Transverse colon (tissue), 4 donors: ENCODE measurements at regions not wholly inside any gene's neighbourhood (a gene's known extent, or its start where the extent isn't known, plus 50 kb on each side); places are given as distances from the start of the nearest gene placed in this dataset.
A peak's percentile ranks its signal among the peaks of the same experiment; 100 is the strongest.
"Not testable (repeated sequence)": the region's sequence is repeated elsewhere in the genome, so short reads cannot be mapped to it uniquely, and the experiment has no call there.

Source experiments
- DNase-seq: peaks from one replicate; pipeline ENCODE4 v3.0.0-alpha.2; 2019
- H3K27ac ChIP-seq, 4 donors: fragments of 200-600 bp; sonication (generic); 2 replicates each; pipeline ENCODE4 v1.5.1; 2016 to 2018; ENCODE audit warnings: inconsistent platforms in 4 of 4
- H3K27me3 ChIP-seq: fragments of 200-600 bp; sonication (generic); 2 replicates; pipeline ENCODE4 v1.5.1; 2017; ENCODE audit warnings: inconsistent platforms
- H3K36me3 ChIP-seq, 4 donors: fragments of 200-600 bp; sonication (generic); 2 replicates each; pipeline ENCODE4 v1.5.1; 2017 to 2019; ENCODE audit warnings: inconsistent platforms in 4 of 4
- H3K4me1 ChIP-seq, 4 donors: fragments of 200-600 bp; sonication (generic); 2 replicates each; pipeline ENCODE4 v1.5.1; 2017 to 2020; ENCODE audit warnings: inconsistent platforms in 4 of 4
- H3K4me3 ChIP-seq, 4 donors: fragments of 200-600 bp; sonication (generic); 1 replicate in 1 of 4; 2 replicates in 3 of 4; pipeline versions ENCODE4 v1.5.1 to v1.6.1; 2017 to 2019; ENCODE audit warnings: inconsistent platforms in 4 of 4
- H3K9me3 ChIP-seq, 2 donors: fragments of 200-600 bp; sonication (generic); 2 replicates each; pipeline ENCODE4 v1.5.1; 2017 to 2019; ENCODE audit warnings: inconsistent platforms in 2 of 2
- WGBS, 2 donors: methylation state at CpG; one replicate each; pipeline ENCODE4 v1.1.5; 2018; ENCODE audit warnings: low coverage in 1 of 2; 5-methylcytosine and 5-hydroxymethylcytosine counted together
- in situ Hi-C, 4 donors: fragments of 200-750 bp; cut with MboI; loops; one replicate each; pipeline versions ENCODE4 v1.15.0 to v1.15.1; 2017; ENCODE audit warnings: low sequenced_read_pairs in 3 of 4, low pct_ligation_motif_present in 1 of 4, low pct_unique_long_range_greater_than_20kb in 1 of 4
- intact Hi-C: fragments of 100-400 bp; cut with DNase I; formaldehyde crosslinking; loops from one replicate; pipeline ENCODE4 v1.15.1; 2023; ENCODE audit warnings: low total_unique reads

DNA sequence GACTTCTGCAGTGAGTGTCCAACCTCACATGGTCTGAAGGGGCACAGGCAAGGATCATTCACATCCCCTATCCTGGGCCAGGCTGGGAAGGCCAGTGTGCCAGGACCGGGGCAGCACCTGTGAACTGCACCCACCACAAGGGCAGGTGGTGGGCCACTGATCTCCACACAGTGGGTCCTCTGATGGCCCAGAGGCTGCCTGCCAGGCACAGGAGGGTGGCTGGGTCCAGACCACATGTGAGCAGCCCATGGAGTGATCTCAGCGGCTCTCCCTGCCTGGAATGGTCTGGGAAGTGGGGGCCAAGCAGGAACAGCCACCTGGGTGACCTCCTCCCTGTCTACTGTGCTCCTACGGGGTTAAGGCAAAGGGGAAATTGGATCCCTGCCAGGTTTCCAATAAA, 508.5 kb downstream of the FOXD4L4 start:
- H3K36me3 ChIP-seq, intact Hi-C loops, in situ Hi-C loops, DNase-seq, H3K9me3 ChIP-seq, H3K27me3 ChIP-seq, H3K4me1 ChIP-seq, H3K27ac ChIP-seq, H3K4me3 ChIP-seq: not testable (repeated sequence)
- WGBS, 2 donors: no CpG with 5 or more reads among the region's 3 CpGs

DNA sequence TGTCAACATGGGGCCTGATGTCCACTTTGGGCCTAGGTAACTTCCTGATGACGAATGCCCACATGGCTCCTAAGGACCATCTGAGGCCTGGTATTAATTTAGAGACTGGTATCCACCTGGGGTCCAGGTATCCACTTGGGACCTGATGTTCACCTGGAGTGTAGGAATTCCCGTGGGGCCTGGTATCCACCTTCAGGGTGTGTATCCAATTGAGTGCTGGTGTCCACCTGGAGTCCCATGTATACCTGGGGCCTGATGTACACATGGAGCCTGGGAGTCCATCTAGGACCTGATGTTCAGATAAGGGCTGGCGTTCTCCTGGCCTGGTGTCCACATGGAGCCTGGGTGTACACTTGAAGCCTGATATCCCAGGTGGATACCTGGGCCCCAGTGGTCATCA, 520.6 kb downstream of the FOXD4L4 start:
- in situ Hi-C loops: not testable (repeated sequence)

DNA sequence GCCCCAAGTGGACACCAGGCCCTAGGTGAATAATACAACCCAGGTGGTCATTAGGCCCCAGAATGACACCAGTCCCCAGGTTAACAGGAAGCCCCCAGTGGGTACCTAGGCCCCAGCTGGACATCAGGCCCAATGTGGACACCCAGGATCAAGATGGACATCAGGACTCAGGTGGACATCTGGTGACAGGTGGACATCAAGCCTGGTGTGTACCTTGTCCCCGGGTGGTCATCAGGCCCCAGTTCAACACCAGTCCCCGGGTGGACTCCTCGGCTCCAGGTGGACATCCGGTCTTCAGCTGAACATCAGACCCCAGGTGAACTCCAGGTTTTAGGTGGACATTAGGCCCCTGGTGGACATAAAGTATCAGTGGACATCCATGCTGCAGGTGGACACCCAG, 524.6 kb downstream of the FOXD4L4 start:
- H3K4me3 ChIP-seq, DNase-seq, H3K27ac ChIP-seq, in situ Hi-C loops, H3K4me1 ChIP-seq, intact Hi-C loops, H3K9me3 ChIP-seq, H3K27me3 ChIP-seq, H3K36me3 ChIP-seq: not testable (repeated sequence)
- WGBS, 2 donors: 80% methylated on average over 1 of the region's 4 CpGs; no CpG with 5 or more reads in 1 of the 2 donors

More for the DNA sequence above, 520.6 kb downstream of the FOXD4L4 start:
- H3K27ac ChIP-seq, H3K4me3 ChIP-seq, H3K36me3 ChIP-seq, H3K9me3 ChIP-seq, H3K4me1 ChIP-seq, DNase-seq, H3K27me3 ChIP-seq, intact Hi-C loops: not testable (repeated sequence)
- no CpG with 5 or more reads among the region's 3 CpGs for WGBS, 2 donors

DNA sequence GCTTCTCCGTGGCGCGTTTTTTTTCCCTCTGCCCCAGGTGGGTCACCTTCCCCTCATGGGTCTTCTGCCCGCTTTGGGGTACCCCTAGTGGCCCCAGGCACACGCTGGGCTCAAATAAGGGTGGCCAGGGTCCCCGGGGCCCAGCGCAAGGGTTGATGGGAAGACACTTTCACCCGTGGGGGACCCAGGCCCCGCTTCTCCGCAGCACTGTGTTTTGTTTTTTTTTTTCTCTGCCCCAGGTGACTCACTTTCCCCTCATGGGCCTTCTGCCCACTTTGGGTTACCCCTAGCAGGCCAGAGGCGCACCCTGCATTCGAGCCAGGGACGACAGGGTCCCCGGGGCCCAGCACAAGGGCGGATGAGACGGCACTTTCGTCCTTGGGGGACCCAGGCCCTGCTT, 526.7 kb downstream of the FOXD4L4 start:
- DNase-seq, in situ Hi-C loops: not testable (repeated sequence)

DNA sequence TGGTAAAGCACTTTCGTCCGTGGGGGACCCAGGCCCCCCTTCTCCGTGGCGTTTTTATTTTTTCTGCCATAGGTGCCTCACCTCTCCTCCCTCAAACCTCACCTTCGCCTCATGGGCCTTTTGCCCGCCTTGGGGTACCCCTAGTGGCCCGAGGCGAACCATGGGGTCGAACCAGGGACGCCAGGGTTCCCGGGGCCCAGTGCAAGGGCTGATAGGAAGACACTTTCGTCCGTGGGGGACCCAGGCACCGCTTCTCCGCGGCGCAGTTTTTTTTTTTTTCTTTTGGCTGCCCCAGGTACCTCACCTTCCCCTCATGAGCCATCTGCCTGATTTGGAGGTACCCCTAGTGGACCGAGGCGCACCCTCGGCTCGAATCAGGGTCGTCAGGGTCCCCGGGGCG, 527.8 kb downstream of the FOXD4L4 start:
- H3K27ac ChIP-seq, in situ Hi-C loops, H3K4me3 ChIP-seq, DNase-seq, intact Hi-C loops, H3K9me3 ChIP-seq, H3K27me3 ChIP-seq, H3K4me1 ChIP-seq, H3K36me3 ChIP-seq: not testable (repeated sequence)
- WGBS, 2 donors: 67 to 96% methylated on average over 1 to 18 of the region's 24 CpGs

More for the DNA sequence above, 526.7 kb downstream of the FOXD4L4 start:
- H3K9me3 ChIP-seq, H3K36me3 ChIP-seq, H3K27ac ChIP-seq, H3K4me3 ChIP-seq, intact Hi-C loops, H3K4me1 ChIP-seq, H3K27me3 ChIP-seq: not testable (repeated sequence)
- 89 to 96% methylated on average over 8 to 17 of the region's 17 CpGs for WGBS, 2 donors

DNA sequence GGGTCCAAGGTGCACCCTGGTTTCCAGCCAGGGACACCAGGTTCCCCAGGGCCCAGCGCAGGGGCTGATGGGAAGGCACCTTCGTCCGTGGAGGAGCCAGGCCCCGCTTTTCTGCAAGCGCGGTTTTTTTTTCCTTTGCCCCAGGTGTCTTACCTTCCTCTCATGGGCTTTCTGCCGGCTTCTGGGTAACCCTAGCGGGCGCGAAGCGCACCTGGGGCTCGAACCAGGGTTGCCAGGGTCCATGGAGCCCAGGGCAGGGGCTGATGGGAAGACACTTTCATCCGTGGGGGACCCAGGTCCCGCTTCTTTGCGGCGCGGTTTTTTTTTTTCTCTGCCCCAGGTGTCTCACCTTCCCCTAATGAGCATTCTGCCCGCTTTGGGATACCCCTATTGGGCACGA, 529.3 kb downstream of the FOXD4L4 start:
- 61% methylated on average over 13 of the region's 19 CpGs; no CpG with 5 or more reads in 1 of the 2 donors for WGBS, 2 donors
- DNase-seq, H3K27me3 ChIP-seq, H3K9me3 ChIP-seq, intact Hi-C loops, H3K36me3 ChIP-seq, in situ Hi-C loops, H3K4me1 ChIP-seq: not testable (repeated sequence)
- H3K27ac ChIP-seq: peak overlapping the region in 1 of 4 donors; percentile 48
- H3K4me3 ChIP-seq: peak overlapping the region in 1 of 4 donors; percentile 49

DNA sequence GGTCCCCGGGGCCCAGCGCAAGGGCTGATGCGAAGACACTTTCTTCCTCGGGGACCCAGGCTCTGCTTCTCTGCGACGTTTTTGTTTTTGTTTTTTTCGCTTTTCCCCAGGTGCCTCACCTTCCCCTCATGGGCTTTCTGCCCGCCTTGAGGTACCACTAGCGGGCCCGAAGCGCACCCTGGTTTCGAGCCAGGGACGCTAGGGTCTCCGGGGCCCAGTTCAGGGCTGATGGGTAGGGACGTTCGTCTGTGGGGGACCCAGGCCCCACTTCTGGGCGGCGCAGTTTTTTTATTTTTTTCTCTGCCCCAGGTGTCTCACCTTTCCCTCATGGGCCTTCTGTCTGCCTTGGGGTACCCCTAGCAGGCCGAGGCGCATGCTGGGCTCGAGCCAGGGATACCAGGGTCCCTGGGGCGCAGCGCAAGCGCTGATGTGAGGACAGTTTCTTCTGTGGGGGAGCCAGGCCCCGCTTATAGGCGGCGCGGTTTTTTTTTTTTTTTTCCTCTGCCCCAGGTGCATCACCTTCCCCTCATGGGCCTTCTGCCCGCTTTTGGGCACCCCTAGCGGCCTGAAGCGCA, 530.0 kb downstream of the FOXD4L4 start:
- H3K9me3 ChIP-seq, H3K27me3 ChIP-seq, H3K4me1 ChIP-seq, H3K36me3 ChIP-seq, H3K27ac ChIP-seq, in situ Hi-C loops, DNase-seq, intact Hi-C loops: not testable (repeated sequence)
- H3K4me3 ChIP-seq: peak overlapping the region in 1 of 4 donors; percentile 28
- 65% methylated on average over 26 of the region's 31 CpGs; no CpG with 5 or more reads in 1 of the 2 donors for WGBS, 2 donors

DNA sequence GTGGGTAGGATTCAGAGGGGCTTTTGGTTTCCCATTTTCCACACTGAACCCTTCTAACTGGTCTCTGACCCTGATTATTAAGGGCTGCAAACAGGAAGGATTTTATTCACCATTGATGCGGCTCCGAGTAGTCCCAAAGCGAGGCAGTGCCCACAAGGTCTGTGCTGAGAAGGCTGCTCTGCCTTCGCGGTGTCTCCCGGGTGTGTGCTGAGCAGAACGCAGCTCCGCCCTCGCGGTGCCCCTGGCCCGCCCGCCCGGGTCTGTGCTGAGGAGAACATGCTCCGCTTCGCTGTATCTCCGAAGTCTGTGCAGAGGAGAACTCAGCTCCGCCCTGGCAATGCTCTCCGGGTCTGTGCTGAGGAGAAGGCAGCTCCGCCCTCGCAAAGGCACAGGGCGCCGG, 530.7 kb downstream of the FOXD4L4 start:
- H3K4me3 ChIP-seq: peak overlapping the region in 1 of 4 donors; percentile 46
- H3K4me1 ChIP-seq, DNase-seq, intact Hi-C loops, H3K27me3 ChIP-seq, in situ Hi-C loops, H3K9me3 ChIP-seq, H3K36me3 ChIP-seq: not testable (repeated sequence)
- H3K27ac ChIP-seq: peak overlapping the region in 2 of 4 donors; percentile 60 to 78
- WGBS, 2 donors: 48% methylated on average over 13 of the region's 22 CpGs; no CpG with 5 or more reads in 1 of the 2 donors

DNA sequence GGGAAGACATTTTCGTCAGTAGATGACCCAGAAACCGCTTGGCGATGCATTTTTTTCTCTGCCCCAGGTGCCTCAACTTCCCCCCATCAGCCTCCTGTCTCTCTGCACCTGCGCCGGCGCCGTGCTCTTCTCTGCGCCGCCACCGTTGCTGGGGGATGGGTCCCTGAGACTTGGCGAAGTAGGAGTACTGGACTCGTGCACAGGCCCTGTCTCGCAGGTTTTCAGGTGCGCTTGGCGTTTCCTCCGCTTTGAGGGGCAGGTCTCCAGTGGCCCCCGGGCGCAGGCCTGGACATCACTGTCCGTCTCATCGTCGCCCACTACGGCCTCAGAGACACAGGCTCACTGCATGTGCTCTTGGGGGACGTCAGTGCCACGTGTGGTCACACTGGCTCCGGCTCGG, 532.1 kb downstream of the FOXD4L4 start:
- H3K27me3 ChIP-seq, H3K4me1 ChIP-seq, in situ Hi-C loops, H3K27ac ChIP-seq, DNase-seq, intact Hi-C loops, H3K9me3 ChIP-seq, H3K36me3 ChIP-seq: not testable (repeated sequence)
- WGBS, 2 donors: 91% methylated on average over 14 of the region's 26 CpGs; no CpG with 5 or more reads in 1 of the 2 donors
- peak overlapping the region in 1 of 4 donors; percentile 41 for H3K4me3 ChIP-seq
